HCT116 (cell line): ENCODE measurements at regions not wholly inside any gene's neighbourhood (a gene's known extent, or its start where the extent isn't known, plus 50 kb on each side); places are given as distances from the start of the nearest gene placed in this dataset.

Experiments used
- ATAC-seq: fragments of 200-7000 bp; cut with Tn5 transposase; 2 replicates; pipeline ENCODE4 v1.9.1; 2020; ENCODE audit warnings: mild to moderate bottlenecking, moderate library complexity
- BruUV-seq: library from RNA; stranded (reverse); fragments of 400-500 nt; replicated peaks from 2 replicates; lab custom pipeline; 2021; lab: Mats Ljungman, UMichigan
- CTCF ChIA-PET: fragments of 300-600 bp; sonication (Branson Sonifier 250); formaldehyde crosslinking; loops from one replicate; lab custom pipeline; 2021; ENCODE audit warnings: antibody characterized with exemption; lab: Charles Lee
- POLR2A ChIA-PET: fragments of 300-600, 350-600 bp; sonication (Branson Sonifier 250); formaldehyde crosslinking; loops from one replicate; lab custom pipeline; 2021; ENCODE audit warnings: antibody characterized with exemption; lab: Charles Lee
- RAD21 ChIA-PET, 2 experiments: fragments of 300-600 bp; sonication (Branson Sonifier 250); formaldehyde crosslinking; loops; one replicate each; lab custom pipeline; 2023; ENCODE audit warnings: low total read pairs in 2 of 2; ENCODE audit not compliant: uncharacterized antibody in 2 of 2, unreplicated experiment in 2 of 2, low non-redundant PET in 1 of 2; lab: Charles Lee
- DNase-seq: peaks from one replicate; pipeline ENCODE4 v3.0.0-alpha.2; 2010; ENCODE audit warnings: low read depth, low spot score
- H2AFZ ChIP-seq: fragments of 200-600 bp; shearing (Covaris generic), sonication (generic); 2 replicates; pipeline ENCODE4 v1.6.1; 2017; ENCODE audit warnings: low read depth, mixed run types, mixed read lengths, antibody characterized with exemption, low read length; ENCODE audit not compliant: poor library complexity, severe bottlenecking
- H3K27ac ChIP-seq: 2 replicates; pipeline ENCODE4 v1.5.1; 2012; ENCODE audit warnings: low read depth, low read length
- H3K27me3 ChIP-seq: fragments of 200-600 bp; sonication (generic); 2 replicates; pipeline ENCODE4 v1.6.1; 2016; ENCODE audit warnings: mixed run types, low read length, mixed read lengths; ENCODE audit not compliant: insufficient read depth
- H3K36me3 ChIP-seq, 2 experiments: fragments of 200-500 bp in 1 of 2; fragments of 200-600 bp in 1 of 2; sonication (Bioruptor generic) in 1 of 2; sonication (generic) in 1 of 2; 2 replicates each; pipeline versions ENCODE4 v1.5.1 to v1.6.1; 2014 to 2016; ENCODE audit warnings: low read length in 2 of 2, inconsistent platforms in 1 of 2, mixed read lengths in 1 of 2, mixed run types in 1 of 2; ENCODE audit not compliant: insufficient read depth in 2 of 2, control insufficient read depth in 1 of 2
- H3K4me1 ChIP-seq, 2 experiments: fragments of 200-600 bp in 1 of 2; sonication (generic) in 1 of 2; 2 replicates each; pipeline versions ENCODE4 v1.5.1 to v1.6.1; 2012 to 2017; ENCODE audit warnings: low read length in 2 of 2, inconsistent platforms in 1 of 2, mild to moderate bottlenecking in 1 of 2, mixed read lengths in 1 of 2, mixed run types in 1 of 2, moderate library complexity in 1 of 2; ENCODE audit not compliant: insufficient read depth in 2 of 2, control insufficient read depth in 1 of 2
- H3K4me2 ChIP-seq: fragments of 200-600 bp; sonication (generic); 2 replicates; pipeline ENCODE4 v1.6.1; 2017; ENCODE audit warnings: mixed run types, low read length, mixed read lengths
- H3K4me3 ChIP-seq, 2 experiments: fragments of 200-600 bp in 1 of 2; sonication (generic) in 1 of 2; replicated peaks in 1 of 2; 2 replicates each; pipeline ENCODE4 v1.5.1; 2011 to 2016; ENCODE audit warnings: low read length in 2 of 2, control low read depth in 1 of 2, low read depth in 1 of 2, mild to moderate bottlenecking in 1 of 2, mixed read lengths in 1 of 2, mixed run types in 1 of 2
- H3K79me2 ChIP-seq: fragments of 200-600 bp; sonication (generic); 2 replicates; pipeline ENCODE4 v1.6.1; 2017; ENCODE audit warnings: mild to moderate bottlenecking, mixed run types, low read length, moderate library complexity, mixed read lengths; ENCODE audit not compliant: insufficient read depth
- H3K9ac ChIP-seq: fragments of 200-600 bp; sonication (generic); 2 replicates; pipeline ENCODE4 v1.6.1; 2016; ENCODE audit warnings: low read length, mixed read lengths
- H3K9me2 ChIP-seq: fragments of 200-600 bp; sonication (generic), shearing (Covaris generic); 2 replicates; pipeline ENCODE4 v1.6.1; 2017; ENCODE audit warnings: mixed run types, mild to moderate bottlenecking, moderate library complexity; ENCODE audit not compliant: insufficient read depth
- H3K9me3 ChIP-seq, 2 experiments: fragments of 200-500 bp in 1 of 2; fragments of 200-600 bp in 1 of 2; sonication (Bioruptor generic) in 1 of 2; sonication (generic) in 1 of 2; 2 replicates each; pipeline ENCODE4 v1.6.1; 2014 to 2017; ENCODE audit warnings: low read length in 2 of 2, mixed read lengths in 2 of 2, inconsistent platforms in 1 of 2, low read depth in 1 of 2, mild to moderate bottlenecking in 1 of 2, mixed run types in 1 of 2, moderate library complexity in 1 of 2; ENCODE audit not compliant: control insufficient read depth in 1 of 2, insufficient read depth in 1 of 2
- H4K20me1 ChIP-seq: fragments of 200-600 bp; sonication (generic), shearing (Covaris generic); 2 replicates; pipeline ENCODE4 v1.6.1; 2017; ENCODE audit warnings: mixed run types, mild to moderate bottlenecking, moderate library complexity; ENCODE audit not compliant: insufficient read depth
- ATF3 ChIP-seq: IDR thresholded peaks from 2 replicates; pipeline ENCODE4 v1.6.1; 2012
- CEBPB ChIP-seq: IDR thresholded peaks from 2 replicates; pipeline ENCODE4 v1.6.1; 2012; ENCODE audit warnings: low read depth
- EGR1 ChIP-seq: IDR thresholded peaks from 2 replicates; pipeline ENCODE4 v1.6.1; 2012; ENCODE audit warnings: low read depth
- ELF1 ChIP-seq: IDR thresholded peaks from 2 replicates; pipeline ENCODE4 v1.6.1; 2012; ENCODE audit warnings: low read depth, borderline replicate concordance
- EZH2 ChIP-seq: fragments of 200-600 bp; sonication (generic); IDR thresholded peaks from 2 replicates; pipeline ENCODE4 v1.6.1; 2017; ENCODE audit warnings: antibody characterized with exemption, mixed run types
- POLR2A ChIP-seq: IDR thresholded peaks from 2 replicates; pipeline ENCODE4 v1.7.0; 2011; ENCODE audit warnings: borderline replicate concordance; ENCODE audit not compliant: insufficient read depth, insufficient read length; ENCODE audit errors: extremely low read depth
- POLR2AphosphoS5 ChIP-seq: IDR thresholded peaks from 2 replicates; pipeline ENCODE4 v1.6.1; 2011; ENCODE audit warnings: mild to moderate bottlenecking, low read depth, low read length, moderate library complexity
- RAD21 ChIP-seq: IDR thresholded peaks from 2 replicates; pipeline ENCODE4 v1.6.1; 2012; ENCODE audit warnings: low read depth, mild to moderate bottlenecking
- SIN3A ChIP-seq: IDR thresholded peaks from 2 replicates; pipeline ENCODE4 v1.6.1; 2012; ENCODE audit warnings: low read depth
- SP1 ChIP-seq: IDR thresholded peaks from 2 replicates; pipeline ENCODE4 v1.6.1; 2012; ENCODE audit warnings: low read depth
- SRF ChIP-seq: IDR thresholded peaks from 2 replicates; pipeline ENCODE4 v1.6.1; 2012; ENCODE audit warnings: low read depth
- TCF7L2 ChIP-seq: IDR thresholded peaks from 2 replicates; pipeline ENCODE4 v1.7.0; 2011; ENCODE audit warnings: borderline replicate concordance, inconsistent platforms; ENCODE audit not compliant: insufficient read depth, insufficient read length; ENCODE audit errors: extremely low read depth
- YY1 ChIP-seq: IDR thresholded peaks from 2 replicates; pipeline ENCODE4 v1.6.1; 2011; ENCODE audit warnings: low read length, low read depth, moderate library complexity, mild to moderate bottlenecking; ENCODE audit not compliant: insufficient replicate concordance; ENCODE audit errors: extremely low read depth
- ZNF274 ChIP-seq: fragments of 200-500 bp; sonication (Bioruptor generic); IDR thresholded peaks from 2 replicates; pipeline ENCODE4 v1.6.1; 2014; ENCODE audit warnings: mild to moderate bottlenecking, low read depth, low read length, inconsistent platforms
- intact Hi-C: fragments of 100-400 bp; cut with micrococcal nuclease; formaldehyde crosslinking; loops from 2 replicates; pipeline ENCODE4 v1.10.0; 2022

DNA sequence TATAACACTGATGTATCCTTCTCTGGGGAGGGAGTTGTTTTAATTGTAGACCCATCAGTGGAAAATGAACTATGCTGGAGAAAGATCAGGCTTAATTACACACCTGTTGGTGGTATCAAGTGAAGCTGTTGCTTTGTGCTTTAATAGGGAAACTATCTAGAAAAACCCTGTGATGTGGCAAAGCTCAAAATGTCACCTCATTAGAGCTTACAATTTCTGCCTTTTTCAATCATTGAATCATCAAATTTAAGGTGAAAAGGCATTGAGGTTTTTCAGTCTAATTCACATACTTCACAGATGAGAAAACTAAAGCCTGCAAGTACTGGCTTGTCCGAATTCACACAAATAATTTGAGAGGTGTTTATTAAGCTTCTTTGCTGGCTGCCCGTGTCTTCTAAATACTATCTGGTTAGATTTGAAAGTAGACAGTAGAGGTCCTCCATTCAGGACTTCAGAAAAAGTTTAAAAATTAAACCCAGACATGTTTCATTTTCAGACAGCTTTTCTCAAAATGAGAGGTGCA lies 143.3 kb upstream of the MAP3K7 start:
- Histone ChIP-seq H3K9ac (no peak overlapping the region), H3K4me1 (no peaks in the 10 kb centered on the region), H3K4me3 (no peak overlapping the region), H2AFZ (no peak overlapping the region), H3K9me2 (no peaks in the 10 kb centered on the region), H3K27ac (no peak overlapping the region), H3K27me3 (peaks cover 16% of the 10 kb centered on the region; the same call in 1 of the 2 replicates), H4K20me1 (no peaks in the 10 kb centered on the region), H3K36me3 (no peaks in the 10 kb centered on the region), H3K9me3 (no peaks in the 10 kb centered on the region), H3K4me2 (no peak overlapping the region), H3K79me2 (no peaks in the 10 kb centered on the region)
- intact Hi-C loops = no loop called here
- ATAC-seq (no peak), DNase-seq (no peak)
- RAD21 ChIA-PET = no interaction called here
- no peak for TF ChIP-seq EZH2
- TF ChIP-seq SIN3A = no peak
- TF ChIP-seq ATF3 = no peak
- no peak for TF ChIP-seq YY1
- no peak for TF ChIP-seq CEBPB
- TF ChIP-seq POLR2AphosphoS5 = no peak
- no peak for TF ChIP-seq SRF
- no peak for TF ChIP-seq RAD21
- TF ChIP-seq TCF7L2 = no peak
- no peak for TF ChIP-seq ZNF274
- no peak for TF ChIP-seq SP1
- no peak for TF ChIP-seq ELF1
- TF ChIP-seq EGR1 = no peak
- no peak for TF ChIP-seq POLR2A
- POLR2A ChIA-PET = no interaction called here
- CTCF ChIA-PET = no interaction called here
- no TSS peak for BruUV-seq
